Osteocyte (in vitro differentiated cells): ENCODE measurements at regions not wholly inside any gene's neighbourhood (a gene's known extent, or its start where the extent isn't known, plus 50 kb on each side); places are given as distances from the start of the nearest gene placed in this dataset.
"Not testable (repeated sequence)": the region's sequence is repeated elsewhere in the genome, so short reads cannot be mapped to it uniquely, and the experiment has no call there.

Experiments
- DNase-seq: peaks from one replicate; pipeline ENCODE4 v3.0.0; 2021; ENCODE audit warnings: mixed read lengths; ENCODE audit not compliant: unreplicated experiment; ENCODE audit errors: extremely low spot score
- H3K27ac Mint-ChIP-seq: one replicate; pipeline ENCODE4 v1.8.0; 2021; ENCODE audit warnings: mild to moderate bottlenecking, mixed read lengths; ENCODE audit not compliant: unreplicated experiment
- H3K27me3 Mint-ChIP-seq: one replicate; pipeline ENCODE4 v1.8.0; 2021; ENCODE audit warnings: mixed read lengths; ENCODE audit not compliant: unreplicated experiment
- H3K36me3 Mint-ChIP-seq: one replicate; pipeline ENCODE4 v1.8.0; 2021; ENCODE audit warnings: mixed read lengths; ENCODE audit not compliant: unreplicated experiment
- H3K4me1 Mint-ChIP-seq: one replicate; pipeline ENCODE4 v1.8.0; 2021; ENCODE audit warnings: mixed read lengths; ENCODE audit not compliant: unreplicated experiment
- H3K4me3 Mint-ChIP-seq: one replicate; pipeline ENCODE4 v1.8.0; 2021; ENCODE audit warnings: mild to moderate bottlenecking, moderate library complexity, mixed read lengths; ENCODE audit not compliant: unreplicated experiment
- H3K9me3 Mint-ChIP-seq: one replicate; pipeline ENCODE4 v1.8.0; 2021; ENCODE audit warnings: mixed read lengths; ENCODE audit not compliant: unreplicated experiment
- CTCF ChIP-seq: fragments of 200-600 bp; sonication (generic); IDR thresholded peaks from 2 replicates; pipeline ENCODE4 v1.5.0; 2021; ENCODE audit warnings: antibody characterized with exemption, mild to moderate bottlenecking, moderate library complexity

GRCh38 chr2:234395891-234396420 is 100.9 kb downstream of the ARL4C start:
- no peak for TF ChIP-seq CTCF
- H3K4me3 Mint-ChIP-seq: no peak overlapping the region
- no peak overlapping the region for H3K27ac Mint-ChIP-seq
- H3K4me1 Mint-ChIP-seq: peaks cover 21% of the 10 kb centered on the region
- H3K27me3 Mint-ChIP-seq: no peaks in the 10 kb centered on the region
- no peak for DNase-seq
- no peaks in the 10 kb centered on the region for H3K9me3 Mint-ChIP-seq
- no peaks in the 10 kb centered on the region for H3K36me3 Mint-ChIP-seq

GRCh38 chr2:234394450-234394849 is 102.4 kb downstream of the ARL4C start:
- Mint-ChIP-seq H3K4me1 (peaks cover 14% of the 10 kb centered on the region), H3K27me3 (no peaks in the 10 kb centered on the region), H3K4me3 (no peak overlapping the region), H3K36me3 (no peaks in the 10 kb centered on the region), H3K9me3 (no peaks in the 10 kb centered on the region), H3K27ac (no peak overlapping the region)
- TF ChIP-seq CTCF: no peak
- DNase-seq: no peak

- H3K27ac Mint-ChIP-seq: no peak overlapping the region
- H3K4me3 Mint-ChIP-seq: no peak overlapping the region
- H3K9me3 Mint-ChIP-seq: no peaks in the 10 kb centered on the region
- peaks cover 10% of the 10 kb centered on the region for H3K4me1 Mint-ChIP-seq
- no peak for TF ChIP-seq CTCF
- DNase-seq: no peak
- no peaks in the 10 kb centered on the region for H3K27me3 Mint-ChIP-seq
- H3K36me3 Mint-ChIP-seq: no peaks in the 10 kb centered on the region
Observed at GRCh38 chr2:234393354-234393753, 103.5 kb downstream of the ARL4C start.

- H3K4me3 Mint-ChIP-seq: no peak overlapping the region
- peaks cover 10% of the 10 kb centered on the region for H3K4me1 Mint-ChIP-seq
- no peak for DNase-seq
- no peaks in the 10 kb centered on the region for H3K9me3 Mint-ChIP-seq
- H3K27ac Mint-ChIP-seq: no peak overlapping the region
- H3K36me3 Mint-ChIP-seq: no peaks in the 10 kb centered on the region
- H3K27me3 Mint-ChIP-seq: no peaks in the 10 kb centered on the region
- TF ChIP-seq CTCF: no peak
Observed at GRCh38 chr2:234392041-234392615, 104.8 kb downstream of the ARL4C start.

- Mint-ChIP-seq H3K4me1 (peaks cover 10% of the 10 kb centered on the region), H3K9me3 (no peaks in the 10 kb centered on the region), H3K27me3 (no peaks in the 10 kb centered on the region), H3K4me3 (no peak overlapping the region), H3K36me3 (peaks cover 2% of the 10 kb centered on the region), H3K27ac (no peak overlapping the region)
- TF ChIP-seq CTCF: no peak
- DNase-seq: no peak
Observed at GRCh38 chr2:234391625-234392024, 105.3 kb downstream of the ARL4C start.

- H3K36me3 Mint-ChIP-seq, DNase-seq, H3K4me3 Mint-ChIP-seq, H3K27ac Mint-ChIP-seq, H3K27me3 Mint-ChIP-seq, H3K4me1 Mint-ChIP-seq, H3K9me3 Mint-ChIP-seq: not testable (repeated sequence)
Observed at GRCh38 chr2:234389661-234390060, 107.2 kb downstream of the ARL4C start.
